ENCODE measurements at regions not wholly inside any gene's neighbourhood (a gene's known extent, or its start where the extent isn't known, plus 50 kb on each side); places are given as distances from the start of the nearest gene placed in this dataset.

GRCh38 chr4:22897520-22898108 lies 204.9 kb downstream of the GBA3 start:
- peak; percentile 61 for TF ChIP-seq CTCF (IDR thresholded peaks at IDR 0.05; ENCODE audit: low read depth, low read length, missing input control)
- no peak for TF ChIP-seq SP1 (IDR thresholded peaks at IDR 0.05)
- no peak for TF ChIP-seq GABPA (IDR thresholded peaks at IDR 0.05 in 1 of 2, conservative IDR thresholded peaks at IDR 0.05 in 1 of 2)
- no peak for TF ChIP-seq JUND (IDR thresholded peaks at IDR 0.05)
- peak; percentile 82 to 84 for TF ChIP-seq RAD21 (IDR thresholded peaks at IDR 0.05)
- no peak for TF ChIP-seq REST (IDR thresholded peaks at IDR 0.05)
- TF ChIP-seq ZBTB33 (IDR thresholded peaks at IDR 0.05), result no peak
- TF ChIP-seq MAX (IDR thresholded peaks at IDR 0.05), result no peak
- no peak for TF ChIP-seq TAF1 (conservative IDR thresholded peaks at IDR 0.05)
- TF ChIP-seq NR2F2 (IDR thresholded peaks at IDR 0.05), result no peak
- no peak for TF ChIP-seq ATF3 (IDR thresholded peaks at IDR 0.05)
- no peak for TF ChIP-seq FOXA1 (IDR thresholded peaks at IDR 0.05)
